GM19238 (cell line): ENCODE measurements at regions not wholly inside any gene's neighbourhood (a gene's known extent, or its start where the extent isn't known, plus 50 kb on each side); places are given as distances from the start of the nearest gene placed in this dataset.
"Not testable (repeated sequence)": the region's sequence is repeated elsewhere in the genome, so short reads cannot be mapped to it uniquely, and the experiment has no call there.

Source experiments
- DNase-seq: peaks from one replicate; pipeline ENCODE4 v3.0.0; 2011; ENCODE audit warnings: low spot score; ENCODE audit not compliant: insufficient read length

DNA sequence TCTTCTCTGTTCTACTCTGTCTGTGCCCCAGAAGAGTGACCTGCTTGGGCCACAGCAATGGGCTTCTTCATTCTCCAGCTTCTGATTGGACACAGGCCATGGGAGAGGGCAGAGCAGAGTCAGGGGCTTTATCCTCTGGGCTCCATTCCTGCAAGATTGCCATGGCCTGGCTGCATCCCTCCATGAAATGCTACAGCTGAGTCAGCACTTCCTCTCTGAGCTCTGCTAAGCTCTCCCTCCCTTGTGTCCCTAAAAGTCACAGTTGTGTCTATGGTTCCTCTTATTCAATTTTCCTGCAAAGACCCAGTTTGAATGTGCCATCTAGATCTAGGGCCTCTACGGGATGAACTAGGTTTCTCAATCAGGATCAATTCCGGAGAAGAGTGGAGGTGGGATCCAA, 903.8 kb downstream of the TYW1 start:
- DNase-seq = no peak

- DNase-seq = no peak
Measured at GRCh38 chr7:67901808-67902480, 905.3 kb downstream of the TYW1 start.

- no peak for DNase-seq
Measured at GRCh38 chr7:67907792-67908191, 911.2 kb downstream of the TYW1 start.

DNA sequence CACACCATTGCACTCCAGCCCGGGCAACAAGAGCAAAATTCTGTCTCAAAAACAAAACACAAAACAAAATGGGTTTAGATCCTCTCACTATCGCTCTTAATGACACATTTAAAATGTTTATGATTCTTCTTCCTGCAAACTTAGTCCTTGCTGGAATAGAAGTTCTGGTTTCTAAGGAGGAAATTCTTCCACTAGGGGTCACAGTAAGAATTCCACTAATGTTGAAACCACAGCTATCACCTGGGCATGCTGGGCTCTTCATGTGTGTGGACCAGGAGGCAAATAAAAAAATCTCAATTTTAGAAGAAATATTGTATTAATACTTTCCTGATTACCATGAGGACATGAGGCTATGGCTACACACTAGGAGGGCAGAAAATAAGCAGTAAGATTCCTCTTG, 915.8 kb downstream of the TYW1 start:
- no peak for DNase-seq

- no peak for DNase-seq
Measured at GRCh38 chr7:67913604-67914003, 917.0 kb downstream of the TYW1 start.

- not testable (repeated sequence) for DNase-seq
Measured at GRCh38 chr7:67916111-67916510, 919.5 kb downstream of the TYW1 start.

GRCh38 chr7:67916571-67917436, 920.2 kb downstream of the TYW1 start:
- no peak for DNase-seq

- no peak for DNase-seq
Measured at GRCh38 chr7:67917437-67917755, 920.8 kb downstream of the TYW1 start.

- DNase-seq = no peak
Measured at GRCh38 chr7:67918158-67918557, 921.5 kb downstream of the TYW1 start.

DNA sequence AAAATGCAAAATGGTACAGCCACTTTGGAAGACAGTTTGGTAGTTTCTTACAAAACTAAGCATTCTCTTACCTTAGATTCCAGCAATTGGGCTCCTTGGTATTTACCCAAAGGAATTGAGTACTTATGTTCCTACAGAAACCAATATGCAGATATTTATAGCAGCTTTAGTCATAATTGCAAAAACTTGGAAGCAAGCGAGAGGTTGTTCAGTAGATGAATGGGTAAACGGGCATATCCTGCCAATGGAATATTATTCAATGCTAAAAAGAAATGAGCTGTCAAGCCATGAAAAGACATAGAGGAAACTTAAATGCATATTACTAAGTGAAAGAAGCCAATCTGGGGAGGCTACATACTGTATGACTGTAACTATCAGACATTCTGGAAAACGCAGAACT, 926.7 kb downstream of the TYW1 start:
- DNase-seq = no peak

DNA sequence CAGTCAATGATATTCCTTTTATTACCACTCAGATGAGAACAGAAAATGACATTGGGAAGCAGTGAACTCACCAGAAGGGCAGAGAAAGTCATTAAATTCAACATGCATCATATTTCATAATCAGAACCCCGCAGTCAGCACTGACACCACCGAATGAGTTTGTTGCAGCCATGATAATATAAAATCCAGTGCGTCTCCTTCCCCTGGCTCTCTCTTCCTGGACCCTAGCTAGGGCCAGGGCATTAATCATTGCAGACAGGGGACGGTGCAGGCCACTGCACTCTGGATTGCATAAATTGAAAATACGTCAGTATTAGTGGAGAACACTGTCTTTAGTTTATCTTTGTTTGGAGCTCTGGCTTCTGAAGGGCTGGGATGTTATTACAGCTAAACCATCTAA, 931.5 kb downstream of the TYW1 start:
- no peak for DNase-seq

DNA sequence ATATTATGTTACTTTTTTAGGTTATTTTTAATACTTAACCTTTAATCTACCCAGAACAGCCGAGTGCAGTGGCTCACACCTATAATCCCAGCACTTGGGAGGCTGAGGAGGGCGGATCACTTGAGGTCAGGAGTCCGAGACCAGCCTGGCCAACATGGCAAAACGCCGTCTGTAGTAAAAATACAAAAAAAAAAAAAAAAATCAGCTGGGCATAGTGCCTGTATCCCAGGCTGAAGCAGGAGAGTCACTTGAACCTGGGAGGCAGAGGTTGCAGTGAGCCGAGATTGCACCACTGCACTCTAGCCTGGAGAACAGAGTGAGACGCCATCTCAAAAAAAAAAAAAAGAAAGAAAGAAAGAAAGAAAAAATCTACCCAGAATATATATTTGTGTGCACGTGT, 939.8 kb downstream of the TYW1 start:
- not testable (repeated sequence) for DNase-seq

GRCh38 chr7:67940400-67940799, 943.8 kb downstream of the TYW1 start:
- no peak for DNase-seq

DNA sequence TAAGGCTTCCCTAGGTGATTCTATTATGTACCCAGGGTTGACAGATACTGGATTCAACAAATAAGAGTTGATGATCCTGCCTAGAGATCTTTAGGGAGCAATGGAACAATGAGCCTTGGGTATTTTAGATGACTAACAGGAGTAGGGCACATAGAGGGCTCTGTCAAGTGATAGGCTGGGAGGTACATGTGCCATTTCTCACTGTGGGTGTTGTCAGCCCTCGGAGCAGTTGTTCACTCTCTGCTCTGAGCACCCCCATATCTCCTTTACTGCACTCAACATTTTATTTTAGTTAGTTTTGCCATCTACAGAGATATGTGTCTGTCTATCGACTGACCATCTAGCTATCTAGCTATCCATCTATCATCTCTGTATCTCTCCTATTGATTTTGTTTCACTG, 950.6 kb downstream of the TYW1 start:
- DNase-seq = no peak

DNA sequence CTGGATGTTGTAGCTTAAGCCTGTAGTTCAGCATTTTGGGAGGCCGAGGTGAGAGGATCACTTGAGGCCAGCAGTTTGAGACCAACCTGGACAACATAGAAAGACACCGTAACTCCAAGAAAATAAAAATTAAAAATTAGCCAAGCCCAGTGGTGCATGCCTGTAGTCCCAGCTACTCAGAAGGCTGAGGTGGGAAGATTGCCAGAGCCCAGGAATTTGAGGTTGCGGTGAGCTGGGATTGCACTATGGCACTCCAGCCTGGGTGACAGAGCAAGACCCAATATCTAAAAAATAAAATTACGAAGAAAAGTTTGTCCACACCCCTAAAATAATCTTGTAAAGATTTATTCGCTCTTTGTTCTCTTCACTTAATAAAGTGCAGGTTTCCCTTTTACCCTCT, 951.0 kb downstream of the TYW1 start:
- DNase-seq = no peak

DNA sequence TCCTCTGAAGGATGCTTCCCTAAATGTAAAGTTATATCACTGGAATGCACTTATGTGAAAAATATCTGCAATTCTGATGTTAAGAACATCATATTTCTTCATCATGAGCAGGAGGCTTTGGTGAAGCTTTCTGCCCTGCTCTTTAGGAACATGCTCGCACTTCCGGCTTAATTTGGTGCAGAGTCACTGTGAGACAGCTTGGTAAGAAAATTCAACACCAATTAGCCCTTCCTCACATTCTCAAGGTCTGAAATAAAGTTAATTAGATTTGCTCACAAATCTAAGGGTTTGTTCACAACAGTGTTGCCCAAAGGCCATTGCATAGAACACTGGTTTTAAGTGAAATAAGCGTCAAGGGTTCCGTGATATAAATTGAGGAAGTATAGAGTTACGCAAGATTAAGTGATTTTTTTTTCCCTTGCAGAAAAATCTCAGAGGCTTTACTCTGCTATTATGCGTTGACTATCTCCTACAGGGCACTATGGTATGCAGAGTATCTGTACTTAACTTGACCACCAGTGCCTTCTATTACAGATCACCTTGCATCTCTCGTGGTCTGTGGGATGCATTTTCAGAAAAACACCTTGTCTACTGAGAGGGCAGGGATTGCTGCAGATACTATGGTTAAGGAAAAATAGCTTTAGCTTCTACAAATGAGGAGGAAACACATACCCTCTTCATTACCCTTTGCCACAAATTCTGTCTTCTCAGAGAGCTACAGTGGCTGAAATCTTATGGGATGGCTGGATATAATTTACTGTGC, 953.9 kb downstream of the TYW1 start:
- no peak for DNase-seq

DNA sequence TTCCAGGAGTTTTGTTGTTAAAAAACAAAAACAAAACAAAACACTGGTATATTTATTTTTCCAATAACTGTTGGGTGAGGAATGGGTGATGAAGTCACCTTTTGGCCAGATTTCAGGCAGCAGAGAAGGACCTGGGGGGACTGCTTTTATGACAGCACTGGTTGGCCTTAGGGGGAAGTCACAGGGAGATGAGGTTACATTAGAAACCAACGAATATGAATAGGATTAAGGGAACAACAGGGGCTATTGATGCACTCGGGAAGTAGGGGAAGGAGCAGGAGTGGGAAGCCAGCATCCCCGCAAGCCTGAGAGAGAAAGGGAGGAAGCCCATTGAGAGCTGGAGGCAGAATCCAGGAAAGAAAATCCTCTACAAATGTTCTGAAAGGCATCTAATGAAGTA, 958.4 kb downstream of the TYW1 start:
- DNase-seq = no peak

- no peak for DNase-seq
Measured at GRCh38 chr7:67962863-67963262, 966.2 kb downstream of the TYW1 start.

- no peak for DNase-seq
Measured at GRCh38 chr7:67976490-67976889, 979.9 kb downstream of the TYW1 start.

DNA sequence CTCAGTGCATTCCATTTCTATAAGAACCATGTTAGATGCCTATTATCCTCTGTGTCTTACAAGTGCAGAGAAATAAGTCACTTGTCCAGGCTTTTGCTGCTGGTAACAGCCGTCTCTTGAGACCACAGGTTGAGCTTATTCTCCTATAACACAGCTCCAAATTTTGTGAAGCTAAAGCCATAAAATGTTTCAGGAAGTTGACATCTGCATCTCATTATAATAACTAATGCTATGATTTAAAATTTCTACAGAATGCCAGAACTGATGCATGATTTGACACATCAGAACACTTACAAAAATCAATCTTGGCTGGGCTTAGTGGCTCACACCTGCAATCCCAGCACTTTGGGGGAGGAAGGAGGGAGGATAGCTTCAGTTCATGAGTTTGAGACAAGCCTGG, 986.9 kb downstream of the TYW1 start:
- DNase-seq = no peak

DNA sequence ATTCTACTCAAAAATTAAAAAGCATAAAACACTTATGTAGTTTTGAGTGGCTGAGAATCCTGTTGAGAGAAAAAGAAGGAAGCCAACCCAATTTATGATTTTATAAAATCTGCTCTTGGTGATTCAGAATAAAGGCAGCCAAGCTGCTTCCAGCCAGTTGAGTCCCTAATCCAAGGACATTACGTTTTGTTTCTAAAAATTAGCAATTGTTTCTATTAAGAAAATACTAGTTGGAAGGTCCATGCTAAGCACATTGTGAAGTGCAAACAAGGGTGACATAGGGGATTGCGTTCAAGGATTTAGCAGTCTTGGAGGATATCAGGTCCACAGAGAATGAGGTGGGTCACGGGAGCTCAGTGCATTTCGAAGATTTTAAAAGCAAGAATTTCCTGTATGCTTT, 987.7 kb downstream of the TYW1 start:
- no peak for DNase-seq

GRCh38 chr7:67989142-67989541, 992.5 kb downstream of the TYW1 start:
- DNase-seq = no peak
